HT1080 (cell line): ENCODE measurements at regions not wholly inside any gene's neighbourhood (a gene's known extent, or its start where the extent isn't known, plus 50 kb on each side); places are given as distances from the start of the nearest gene placed in this dataset.
A peak's percentile ranks its signal among the peaks of the same experiment; 100 is the strongest.

ENCODE experiments used
- DNase-seq: peaks from one replicate; pipeline ENCODE4 v3.0.0-alpha.2; 2015; ENCODE audit warnings: low read depth

DNA sequence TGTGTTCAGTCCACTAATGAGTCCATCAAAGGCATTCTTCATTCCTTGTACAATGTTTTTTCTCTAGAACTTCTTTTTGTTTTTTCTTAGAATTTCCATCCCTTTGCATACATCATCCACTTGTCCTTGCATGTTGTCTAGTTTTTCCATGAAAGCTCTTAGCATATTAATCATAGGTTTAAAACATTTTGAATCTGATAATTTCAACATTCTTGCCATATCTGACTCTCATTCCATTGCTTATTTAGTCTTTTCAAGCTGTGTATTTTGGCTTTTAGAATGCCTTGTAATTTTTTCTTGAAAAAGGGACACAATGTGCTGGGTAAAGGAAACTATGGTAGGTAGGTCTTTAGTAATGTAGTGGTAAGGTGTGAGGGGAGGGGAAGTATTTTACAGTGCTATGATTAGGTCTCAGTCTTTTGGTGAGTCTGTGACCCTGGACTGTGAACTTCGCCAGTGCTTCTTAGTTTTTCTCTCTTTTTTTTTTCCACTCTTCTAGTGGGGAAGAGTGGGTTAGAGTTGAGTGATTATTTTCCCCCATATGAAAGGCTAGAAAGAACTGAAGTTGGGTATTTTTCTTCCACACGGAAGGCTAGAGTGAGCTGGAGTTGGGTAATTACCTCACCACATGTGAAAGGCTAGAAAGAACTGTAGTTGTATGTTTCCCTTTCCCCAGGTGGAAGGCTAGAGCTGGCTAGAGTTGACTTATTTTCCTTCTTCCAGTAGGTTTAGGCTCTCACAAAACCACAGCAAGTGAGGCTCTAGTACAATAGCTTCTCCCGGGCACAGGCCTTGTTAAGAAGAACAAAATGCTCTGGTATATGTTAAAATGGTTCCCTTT is 172.1 kb downstream of the SNX18 start:
- DNase-seq: no peak

GRCh38 chr5:54680998-54681397 is 163.4 kb downstream of the SNX18 start:
- DNase-seq: no peak

- DNase-seq: no peak
Measured at GRCh38 chr5:54679686-54680085, 162.1 kb downstream of the SNX18 start.

DNA sequence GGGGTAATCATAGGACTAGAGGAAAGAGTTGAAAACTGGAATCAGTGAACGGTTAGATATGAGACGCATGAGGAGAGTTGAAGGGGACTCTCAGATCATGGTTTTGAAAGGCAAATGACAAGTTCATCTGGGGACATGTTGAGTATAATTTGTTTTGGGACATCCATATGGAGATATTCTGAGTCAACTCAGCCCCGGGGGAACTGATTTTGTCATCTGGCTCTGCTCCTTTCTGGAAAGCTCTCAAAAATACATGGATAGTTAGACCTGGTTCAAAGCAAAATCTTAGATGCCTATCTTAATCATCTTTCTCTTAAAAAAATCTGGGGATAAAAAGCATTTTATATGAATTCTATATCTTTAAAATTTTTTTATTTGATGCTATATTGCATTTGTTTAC is 161.2 kb downstream of the SNX18 start:
- DNase-seq: no peak

GRCh38 chr5:54676481-54677340 is 159.2 kb downstream of the SNX18 start:
- no peak for DNase-seq

- no peak for DNase-seq
Measured at GRCh38 chr5:54673523-54674225, 156.1 kb downstream of the SNX18 start.

- DNase-seq: no peak
Measured at GRCh38 chr5:54672871-54673270, 155.3 kb downstream of the SNX18 start.

- DNase-seq: no peak
Measured at GRCh38 chr5:54671681-54672080, 154.1 kb downstream of the SNX18 start.

DNA sequence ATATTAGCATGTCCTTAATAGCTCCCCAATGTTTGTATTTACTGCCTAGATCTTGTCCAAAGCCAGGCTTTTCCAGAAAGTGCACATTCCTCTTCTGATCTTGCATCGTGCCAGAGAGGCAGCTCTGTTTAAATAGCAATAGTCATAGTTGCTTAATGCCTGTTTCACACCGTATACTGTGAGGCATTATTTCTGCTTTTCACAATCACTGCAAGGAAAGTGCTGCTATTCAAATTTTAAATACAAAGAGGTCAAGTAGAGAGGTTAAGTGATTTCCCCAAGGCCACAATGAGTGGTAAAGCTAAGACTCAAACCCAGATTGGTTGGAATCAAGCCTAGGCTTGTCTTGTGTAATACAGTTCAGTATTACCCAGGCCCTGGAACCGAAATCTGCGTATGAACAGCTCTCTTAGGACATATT is 153.6 kb downstream of the SNX18 start:
- DNase-seq: no peak

GRCh38 chr5:54670281-54670680 is 152.7 kb downstream of the SNX18 start:
- no peak for DNase-seq

DNA sequence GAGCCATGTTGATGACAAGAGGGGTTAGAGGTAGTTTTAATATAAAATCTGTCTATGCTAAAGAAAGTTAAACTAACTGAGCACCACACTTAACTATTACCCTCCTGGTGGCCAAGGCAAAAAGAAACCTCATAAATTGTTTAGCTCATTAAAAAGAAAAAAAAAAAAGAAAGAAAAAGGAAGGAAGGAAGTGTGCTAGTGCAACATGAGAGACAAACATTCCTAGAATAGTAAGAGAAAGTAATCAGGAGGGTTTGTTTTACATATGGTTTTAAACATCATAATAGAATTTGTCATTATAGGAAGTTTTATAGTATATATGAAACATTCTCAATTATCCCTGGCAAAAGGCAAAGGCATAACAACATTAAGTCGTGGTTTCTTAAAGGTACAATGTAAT is 152.3 kb downstream of the SNX18 start:
- no peak for DNase-seq

- no peak for DNase-seq
Measured at GRCh38 chr5:54669285-54669684, 151.7 kb downstream of the SNX18 start.

- no peak for DNase-seq
Measured at GRCh38 chr5:54668096-54668495, 150.5 kb downstream of the SNX18 start.

DNA sequence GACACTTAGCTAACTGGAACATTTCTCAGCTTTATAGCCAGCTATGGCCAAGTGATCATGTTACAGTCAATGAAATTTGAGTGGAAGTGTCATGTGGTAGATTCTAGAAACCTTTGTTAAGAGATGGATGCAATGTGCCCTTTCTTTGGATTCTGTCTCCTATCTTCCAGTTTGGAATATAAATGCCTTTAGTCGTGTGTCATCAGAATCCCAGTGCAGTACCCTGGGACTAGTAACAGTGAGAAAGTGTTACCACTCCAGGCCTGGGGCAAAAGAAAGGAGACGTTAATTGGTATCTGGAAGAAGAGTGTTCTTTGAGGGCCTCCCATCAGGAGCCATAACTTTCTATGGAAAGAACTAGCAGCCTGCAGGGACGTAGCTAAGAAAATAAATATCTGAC is 149.6 kb downstream of the SNX18 start:
- no peak for DNase-seq

DNA sequence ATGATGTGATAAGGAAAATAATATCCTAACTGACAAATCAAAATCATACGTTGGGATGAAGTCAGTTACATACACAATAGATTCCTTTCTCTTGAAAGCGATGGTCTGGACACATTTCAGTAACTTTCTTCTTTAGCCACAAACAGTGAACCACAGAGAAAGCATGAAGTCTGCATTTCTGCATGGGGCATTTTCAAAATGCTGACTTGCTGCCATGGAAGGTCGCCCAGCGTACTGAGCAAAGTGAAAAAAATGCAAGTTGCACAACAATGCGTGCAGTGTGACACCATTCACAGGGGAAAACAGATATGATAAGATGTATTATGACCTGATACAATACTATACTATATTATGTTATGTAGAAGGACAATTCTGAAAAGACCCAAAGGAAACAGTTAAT is 146.3 kb downstream of the SNX18 start:
- peak; percentile 57 for DNase-seq

DNA sequence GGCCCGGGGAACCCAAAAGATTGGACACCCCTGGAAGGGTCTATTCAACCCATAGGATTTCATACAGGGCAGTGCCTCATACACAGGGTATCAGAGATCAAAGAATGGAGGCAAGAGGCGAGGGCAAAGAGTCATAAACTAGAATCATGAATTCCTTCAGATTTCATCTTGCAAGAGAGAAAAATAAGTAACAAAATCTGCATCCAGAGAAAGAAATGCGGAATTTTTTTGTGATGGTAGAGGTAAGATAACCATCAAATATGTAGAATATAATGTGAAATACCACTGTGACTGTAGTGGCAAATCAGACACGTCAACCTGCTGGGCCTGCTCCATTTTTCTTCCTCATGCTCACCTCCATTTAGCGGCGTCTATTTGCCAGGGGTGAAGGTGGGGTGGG is 143.6 kb downstream of the SNX18 start:
- no peak for DNase-seq

DNA sequence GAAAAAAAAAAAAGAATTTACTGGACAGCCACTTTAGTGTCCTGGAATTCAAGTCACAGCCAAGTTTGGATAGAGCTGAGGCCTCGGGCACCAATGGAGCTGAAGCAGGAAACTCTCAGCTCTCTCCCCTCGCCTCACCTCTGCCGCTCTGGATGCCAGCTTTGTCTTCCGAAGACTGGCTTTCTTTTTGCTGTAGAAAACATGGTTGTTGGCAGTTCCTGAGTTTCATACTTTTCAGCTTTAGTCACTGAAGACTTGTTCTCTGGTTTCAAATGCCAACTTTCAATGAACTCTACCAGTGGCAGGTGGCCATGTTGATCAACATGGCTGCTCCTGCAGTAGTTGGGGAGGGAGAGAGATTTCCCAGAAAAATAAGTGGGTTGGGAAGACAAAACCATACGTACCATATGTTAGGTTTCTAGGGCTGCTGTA is 142.2 kb downstream of the SNX18 start:
- no peak for DNase-seq

DNA sequence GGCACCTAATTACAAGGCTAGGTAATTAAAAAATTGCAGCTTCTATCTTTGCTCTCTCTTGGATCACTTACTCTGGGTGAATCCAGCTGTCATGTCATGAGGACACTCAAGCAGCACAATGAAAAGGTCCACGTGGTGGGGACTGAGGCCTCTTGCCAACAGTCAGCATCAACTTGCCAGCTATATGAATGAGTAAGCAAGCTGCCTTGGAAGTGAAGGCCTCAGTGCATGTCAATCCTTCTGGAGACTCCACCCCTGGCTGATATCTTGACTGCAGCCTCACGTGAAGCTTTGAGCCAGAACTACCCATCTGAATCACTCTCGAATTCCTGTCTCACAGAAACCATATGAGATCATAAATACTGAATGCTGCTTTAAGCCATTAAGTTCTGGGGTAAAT is 140.5 kb downstream of the SNX18 start:
- peak; percentile 88 for DNase-seq

DNA sequence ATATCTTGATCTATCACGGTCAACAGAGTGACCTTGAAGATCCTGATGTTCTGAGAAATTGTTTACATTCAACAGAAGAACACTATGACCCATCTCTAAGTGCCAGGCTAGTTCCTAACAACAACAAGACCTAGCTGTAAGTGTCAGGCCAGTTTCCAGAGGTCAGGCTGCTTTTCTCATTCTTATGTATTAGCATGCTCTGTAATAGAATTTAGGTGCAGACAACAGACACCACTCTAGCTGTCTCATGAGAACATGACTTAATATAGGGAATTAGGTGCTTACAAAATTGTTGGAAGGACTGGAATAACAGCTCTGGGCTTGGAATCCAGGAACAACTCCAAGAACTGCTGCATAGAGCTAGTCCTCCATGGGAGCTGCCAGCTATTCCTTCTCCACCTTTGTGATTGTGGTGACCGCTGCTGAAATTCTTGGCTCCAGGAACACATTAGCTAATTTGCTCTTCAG is 138.7 kb downstream of the SNX18 start:
- DNase-seq: no peak

GRCh38 chr5:54655761-54656160 is 138.2 kb downstream of the SNX18 start:
- DNase-seq: no peak

DNA sequence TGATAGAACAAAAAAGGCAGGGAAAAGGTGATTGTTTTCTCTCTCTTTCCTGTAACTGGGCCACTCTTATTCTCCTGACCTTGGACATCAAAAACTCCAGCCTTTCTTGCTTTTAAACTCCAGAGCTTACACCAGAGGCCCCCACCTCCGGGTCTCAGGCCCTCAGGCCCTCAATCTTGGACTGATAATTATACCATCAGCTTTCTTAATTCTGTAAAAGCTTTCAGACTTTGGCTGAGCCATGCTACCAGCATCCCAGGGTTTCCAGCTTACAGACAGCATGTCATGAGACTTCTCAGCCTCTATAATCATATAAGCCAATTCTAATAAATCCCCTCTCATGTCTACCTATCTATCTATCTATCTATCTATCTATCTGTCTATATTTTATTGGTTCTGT is 137.7 kb downstream of the SNX18 start:
- no peak for DNase-seq
